Osteocyte (in vitro differentiated cells): ENCODE measurements at regions not wholly inside any gene's neighbourhood (a gene's known extent, or its start where the extent isn't known, plus 50 kb on each side); places are given as distances from the start of the nearest gene placed in this dataset.
A peak's percentile ranks its signal among the peaks of the same experiment; 100 is the strongest.

Experiments
- DNase-seq: peaks from one replicate; pipeline ENCODE4 v3.0.0; 2021; ENCODE audit warnings: mixed read lengths; ENCODE audit not compliant: unreplicated experiment; ENCODE audit errors: extremely low spot score
- H3K27ac Mint-ChIP-seq: one replicate; pipeline ENCODE4 v1.8.0; 2021; ENCODE audit warnings: mild to moderate bottlenecking, mixed read lengths; ENCODE audit not compliant: unreplicated experiment
- H3K27me3 Mint-ChIP-seq: one replicate; pipeline ENCODE4 v1.8.0; 2021; ENCODE audit warnings: mixed read lengths; ENCODE audit not compliant: unreplicated experiment
- H3K36me3 Mint-ChIP-seq: one replicate; pipeline ENCODE4 v1.8.0; 2021; ENCODE audit warnings: mixed read lengths; ENCODE audit not compliant: unreplicated experiment
- H3K4me1 Mint-ChIP-seq: one replicate; pipeline ENCODE4 v1.8.0; 2021; ENCODE audit warnings: mixed read lengths; ENCODE audit not compliant: unreplicated experiment
- H3K4me3 Mint-ChIP-seq: one replicate; pipeline ENCODE4 v1.8.0; 2021; ENCODE audit warnings: mild to moderate bottlenecking, moderate library complexity, mixed read lengths; ENCODE audit not compliant: unreplicated experiment
- H3K9me3 Mint-ChIP-seq: one replicate; pipeline ENCODE4 v1.8.0; 2021; ENCODE audit warnings: mixed read lengths; ENCODE audit not compliant: unreplicated experiment
- TF ChIP-seq, protein P1 (sequence below): fragments of 200-600 bp; sonication (generic); IDR thresholded peaks from 2 replicates; pipeline ENCODE4 v1.5.0; 2021; ENCODE audit warnings: antibody characterized with exemption, mild to moderate bottlenecking, moderate library complexity

DNA sequence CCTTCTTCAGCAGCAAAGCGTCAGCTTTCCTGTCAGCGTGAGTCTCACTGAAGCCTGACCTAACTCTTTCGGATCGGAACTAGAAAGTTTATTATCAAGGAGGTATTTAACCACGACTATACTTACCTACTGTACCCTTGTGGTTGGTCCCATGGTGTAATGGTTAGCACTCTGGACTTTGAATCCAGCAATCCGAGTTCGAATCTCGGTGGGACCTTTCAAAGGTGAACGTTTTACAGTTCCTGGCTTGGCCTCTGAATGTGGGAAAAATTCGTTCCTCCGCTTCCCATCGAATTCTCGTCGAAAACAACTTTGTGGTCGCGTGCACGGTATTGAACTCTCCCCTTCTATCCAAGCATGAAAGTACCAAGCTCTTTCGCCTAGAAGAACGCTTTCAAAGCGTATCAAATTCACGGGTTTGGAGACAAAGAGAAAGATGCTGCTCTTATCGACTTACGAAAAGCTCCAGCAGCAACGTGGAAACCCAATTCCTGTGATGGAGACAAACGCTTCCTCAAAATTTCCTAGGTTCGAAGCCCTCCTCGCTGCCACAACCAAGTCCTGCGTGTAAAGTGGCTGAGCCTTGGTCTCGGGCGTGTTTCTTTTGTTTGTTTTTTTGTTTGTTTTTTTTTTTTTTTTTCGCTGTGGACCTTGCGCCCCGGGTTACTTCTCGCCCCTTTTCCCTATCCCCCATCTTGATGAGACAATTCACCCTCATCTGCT is 63.7 kb downstream of the GPX5 start:
- DNase-seq: no peak
- Mint-ChIP-seq H3K4me3 (peak overlapping the region; percentile 55), H3K36me3 (no peaks in the 10 kb centered on the region), H3K27me3 (peaks cover 34% of the 10 kb centered on the region), H3K4me1 (peaks cover 24% of the 10 kb centered on the region), H3K9me3 (no peaks in the 10 kb centered on the region), H3K27ac (peak overlapping the region; percentile 58)
- TF ChIP-seq, protein P1, sequence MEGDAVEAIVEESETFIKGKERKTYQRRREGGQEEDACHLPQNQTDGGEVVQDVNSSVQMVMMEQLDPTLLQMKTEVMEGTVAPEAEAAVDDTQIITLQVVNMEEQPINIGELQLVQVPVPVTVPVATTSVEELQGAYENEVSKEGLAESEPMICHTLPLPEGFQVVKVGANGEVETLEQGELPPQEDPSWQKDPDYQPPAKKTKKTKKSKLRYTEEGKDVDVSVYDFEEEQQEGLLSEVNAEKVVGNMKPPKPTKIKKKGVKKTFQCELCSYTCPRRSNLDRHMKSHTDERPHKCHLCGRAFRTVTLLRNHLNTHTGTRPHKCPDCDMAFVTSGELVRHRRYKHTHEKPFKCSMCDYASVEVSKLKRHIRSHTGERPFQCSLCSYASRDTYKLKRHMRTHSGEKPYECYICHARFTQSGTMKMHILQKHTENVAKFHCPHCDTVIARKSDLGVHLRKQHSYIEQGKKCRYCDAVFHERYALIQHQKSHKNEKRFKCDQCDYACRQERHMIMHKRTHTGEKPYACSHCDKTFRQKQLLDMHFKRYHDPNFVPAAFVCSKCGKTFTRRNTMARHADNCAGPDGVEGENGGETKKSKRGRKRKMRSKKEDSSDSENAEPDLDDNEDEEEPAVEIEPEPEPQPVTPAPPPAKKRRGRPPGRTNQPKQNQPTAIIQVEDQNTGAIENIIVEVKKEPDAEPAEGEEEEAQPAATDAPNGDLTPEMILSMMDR: no peak

DNA sequence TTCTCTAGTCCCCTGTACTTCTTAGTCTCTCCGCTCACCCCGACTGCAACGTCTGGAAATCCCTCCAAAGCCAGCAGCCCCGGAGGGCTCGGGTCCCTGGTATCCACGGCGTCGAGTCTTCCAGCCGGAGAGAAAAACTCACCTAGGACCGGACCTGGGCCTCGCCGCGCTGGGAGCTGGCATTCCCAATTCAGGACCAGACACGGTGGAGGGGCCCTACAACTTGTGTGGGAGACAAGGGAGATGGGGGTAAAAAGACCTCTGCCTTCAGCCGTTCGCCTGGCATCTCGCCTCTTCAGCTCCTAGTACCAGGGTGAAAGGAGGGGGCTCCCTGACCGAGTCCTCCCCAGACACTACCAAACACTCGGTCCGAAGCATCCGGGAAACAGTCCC is 64.3 kb downstream of the GPX5 start:
- Mint-ChIP-seq H3K27me3 (peaks cover 34% of the 10 kb centered on the region), H3K27ac (peak overlapping the region; percentile 58), H3K36me3 (no peaks in the 10 kb centered on the region), H3K4me3 (peak overlapping the region; percentile 55), H3K4me1 (peaks cover 24% of the 10 kb centered on the region), H3K9me3 (no peaks in the 10 kb centered on the region)
- TF ChIP-seq, protein P1: no peak
- DNase-seq: no peak

DNA sequence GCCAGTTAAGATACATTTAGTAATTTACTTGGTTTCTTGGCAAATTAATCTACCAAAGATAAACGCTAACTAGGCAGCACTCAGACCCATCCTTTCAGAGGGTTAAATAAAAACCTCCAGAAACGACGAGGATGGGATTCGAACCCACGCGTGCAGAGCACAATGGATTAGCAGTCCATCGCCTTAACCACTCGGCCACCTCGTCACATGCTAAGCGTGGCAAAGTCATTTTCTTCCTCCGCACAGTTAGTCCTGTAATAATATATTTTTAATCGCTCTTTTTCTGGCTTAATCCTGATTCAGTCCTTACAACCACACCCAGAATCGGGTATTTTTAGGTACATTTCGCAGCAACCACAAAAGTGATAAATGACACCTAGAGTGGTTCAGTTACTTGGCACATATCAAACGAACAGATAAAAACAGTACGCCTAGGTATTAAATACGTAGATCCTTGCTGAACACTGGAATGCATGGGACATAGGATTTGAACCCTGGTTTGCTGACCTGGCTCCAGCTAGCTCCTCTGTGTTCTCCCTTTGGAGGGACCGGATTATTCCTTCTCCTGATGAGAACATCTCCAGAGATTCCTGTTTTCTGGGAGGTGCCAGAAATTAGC is 71.6 kb downstream of the GPX5 start:
- H3K36me3 Mint-ChIP-seq: no peaks in the 10 kb centered on the region
- no peaks in the 10 kb centered on the region for H3K9me3 Mint-ChIP-seq
- H3K4me1 Mint-ChIP-seq: peaks cover 5% of the 10 kb centered on the region
- peaks cover 27% of the 10 kb centered on the region for H3K27me3 Mint-ChIP-seq
- no peak overlapping the region for H3K27ac Mint-ChIP-seq
- TF ChIP-seq, protein P1: no peak
- H3K4me3 Mint-ChIP-seq: peak overlapping the region; percentile 64
- no peak for DNase-seq

DNA sequence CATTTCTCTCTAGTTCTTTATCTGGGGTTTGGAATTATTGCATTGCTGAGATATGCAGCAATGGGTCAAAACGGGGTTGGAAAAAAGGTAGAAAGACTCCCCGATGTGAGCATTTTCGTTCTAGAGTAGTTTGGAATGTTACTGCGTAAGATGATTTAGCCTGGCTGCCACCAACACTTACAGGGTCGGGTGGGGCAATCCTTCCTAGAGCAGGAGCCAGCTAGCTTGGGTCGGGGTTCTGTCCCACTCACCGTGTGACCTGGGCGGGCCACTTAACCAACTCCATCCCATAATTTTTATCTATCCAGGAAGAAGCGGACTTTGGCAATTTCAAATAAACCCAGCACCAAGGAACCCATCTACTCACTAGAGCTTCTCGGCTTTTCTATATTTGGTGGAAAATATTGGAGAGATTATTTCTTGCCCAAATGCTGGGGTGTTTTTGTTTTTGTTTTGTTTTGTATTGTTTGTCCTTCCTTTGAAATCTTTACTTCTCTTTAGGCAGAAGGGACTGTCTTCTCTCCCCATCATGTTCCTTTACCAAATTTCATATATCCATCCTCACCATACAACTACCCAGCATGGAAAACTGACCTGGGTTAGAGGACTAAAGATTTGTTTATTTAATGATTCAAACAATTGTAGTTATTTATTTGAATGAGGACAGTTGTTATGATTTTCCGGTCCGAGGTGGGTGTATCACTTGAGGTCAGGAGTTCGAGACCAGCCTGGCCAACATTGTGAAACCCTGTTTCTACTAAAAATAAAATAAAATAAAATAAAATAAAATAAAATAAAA is 72.4 kb downstream of the GPX5 start:
- H3K9me3 Mint-ChIP-seq: no peaks in the 10 kb centered on the region
- peaks cover 5% of the 10 kb centered on the region for H3K4me1 Mint-ChIP-seq
- H3K4me3 Mint-ChIP-seq: peak overlapping the region; percentile 64
- H3K36me3 Mint-ChIP-seq: no peaks in the 10 kb centered on the region
- TF ChIP-seq, protein P1: no peak
- no peak overlapping the region for H3K27ac Mint-ChIP-seq
- peaks cover 20% of the 10 kb centered on the region for H3K27me3 Mint-ChIP-seq
- no peak for DNase-seq
